Dendritic cell treated with granulocyte-macrophage colony-stimulating factor and Interleukin-4, amounts not matched to agents 40 ng/mL and 50 ng/mL, for 4 days (primary cell): ENCODE measurements at regions not wholly inside any gene's neighbourhood (a gene's known extent, or its start where the extent isn't known, plus 50 kb on each side); places are given as distances from the start of the nearest gene placed in this dataset.

ENCODE experiments used
- H3K27ac Mint-ChIP-seq: one replicate; pipeline ENCODE4 v1.8.0; 2022; ENCODE audit warnings: mild to moderate bottlenecking, mixed read lengths
- H3K27me3 Mint-ChIP-seq: one replicate; pipeline ENCODE4 v1.8.0; 2022; ENCODE audit warnings: mild to moderate bottlenecking, mixed read lengths
- H3K36me3 Mint-ChIP-seq: one replicate; pipeline ENCODE4 v1.8.0; 2022; ENCODE audit warnings: low read depth, mixed read lengths
- H3K4me1 Mint-ChIP-seq: one replicate; pipeline ENCODE4 v1.8.0; 2022; ENCODE audit warnings: low read depth, mixed read lengths
- H3K4me3 Mint-ChIP-seq: one replicate; pipeline ENCODE4 v1.8.0; 2022; ENCODE audit warnings: mild to moderate bottlenecking, moderate library complexity, mixed read lengths
- H3K9me3 Mint-ChIP-seq: one replicate; pipeline ENCODE4 v1.8.0; 2022; ENCODE audit warnings: mixed read lengths
- intact Hi-C: fragments of 100-400 bp; cut with micrococcal nuclease; formaldehyde crosslinking; loops from one replicate; pipeline ENCODE4 v1.15.0; 2022

DNA sequence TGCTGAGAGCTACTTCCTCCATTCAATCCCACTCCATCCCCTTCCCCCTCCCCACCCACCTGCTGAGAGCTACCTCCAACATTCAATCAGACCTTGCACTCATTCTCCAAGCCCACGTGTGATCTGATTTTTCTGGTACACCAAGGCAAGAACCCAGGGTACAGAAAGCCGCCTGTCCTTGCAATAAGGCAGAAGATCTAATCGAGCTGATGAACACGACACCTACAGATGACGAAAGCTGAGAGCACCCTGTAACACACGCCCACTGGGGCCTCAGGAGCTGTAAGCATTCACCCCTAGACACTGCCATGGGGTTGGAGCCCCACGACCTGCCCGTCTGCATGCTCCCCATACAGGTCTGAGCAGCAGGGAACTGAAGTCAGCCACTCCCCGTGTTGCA, 58.3 kb downstream of the TRIML1 start:
- Mint-ChIP-seq H3K27me3 (no peaks in the 10 kb centered on the region), H3K9me3 (peaks cover 19% of the 10 kb centered on the region), H3K27ac (no peak overlapping the region), H3K4me1 (no peaks in the 10 kb centered on the region), H3K36me3 (no peaks in the 10 kb centered on the region), H3K4me3 (no peak overlapping the region)
- intact Hi-C loops, result no loop called here

DNA sequence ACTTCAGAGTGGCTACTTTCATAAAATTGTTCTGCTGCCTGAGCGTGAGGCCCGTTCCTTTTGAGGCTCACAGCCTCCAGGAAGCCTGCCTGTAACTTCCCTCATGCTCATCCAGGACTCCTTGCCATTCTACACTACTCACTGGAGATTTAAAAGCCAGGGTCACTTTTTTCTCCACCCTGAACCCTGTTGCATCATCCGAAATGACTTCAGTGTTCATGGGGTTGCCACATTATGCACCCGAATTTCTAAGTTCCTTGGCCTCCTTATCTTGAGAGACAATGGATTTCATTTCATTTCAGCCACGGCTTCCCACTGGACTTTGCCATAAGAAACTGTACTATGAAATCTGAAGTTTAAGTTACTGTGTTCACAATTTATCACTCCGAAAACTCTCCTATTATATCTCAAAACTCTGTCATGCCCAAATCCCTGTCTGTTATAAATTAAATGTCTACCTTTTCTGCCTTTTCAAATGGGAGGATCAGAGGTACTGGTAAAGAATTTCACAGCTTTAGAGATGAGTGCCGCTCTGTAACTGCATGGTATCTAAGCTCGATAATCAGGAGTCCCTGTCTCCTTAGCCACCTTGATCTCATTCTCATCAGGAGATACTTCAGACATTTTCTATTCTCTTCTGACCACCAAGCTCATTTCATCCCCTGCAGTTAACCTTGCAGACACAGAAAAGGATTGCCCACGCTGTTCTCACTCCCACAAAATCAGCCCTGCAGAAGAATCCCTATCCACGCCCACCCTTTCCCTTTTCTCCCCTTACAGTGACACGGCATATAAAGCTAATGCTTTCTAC, 59.9 kb downstream of the TRIML1 start:
- Mint-ChIP-seq H3K4me1 (no peaks in the 10 kb centered on the region), H3K27me3 (no peaks in the 10 kb centered on the region), H3K27ac (no peak overlapping the region), H3K36me3 (no peaks in the 10 kb centered on the region), H3K4me3 (no peak overlapping the region), H3K9me3 (peaks cover 24% of the 10 kb centered on the region)
- intact Hi-C loops, result no loop called here

DNA sequence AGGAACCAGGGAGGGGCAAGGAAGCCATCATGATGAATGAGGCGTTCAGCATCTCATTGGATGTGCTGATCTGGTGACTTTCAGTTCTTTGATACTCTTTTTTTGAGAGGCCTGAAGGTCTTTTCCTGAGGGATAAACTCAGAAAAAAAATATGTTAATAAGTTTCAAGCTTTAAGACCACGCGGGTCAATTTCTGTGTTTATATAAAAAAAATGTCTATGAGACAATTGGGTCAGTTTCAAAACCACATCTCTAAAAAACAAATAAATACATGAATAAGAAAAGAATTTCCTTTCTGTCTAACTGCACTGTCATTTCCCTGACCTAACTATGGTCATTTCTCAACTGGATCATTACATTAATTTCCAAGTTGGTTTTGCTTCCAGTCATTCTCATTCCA, 62.6 kb downstream of the TRIML1 start:
- Mint-ChIP-seq H3K27ac (no peak overlapping the region), H3K9me3 (peaks cover 31% of the 10 kb centered on the region), H3K4me1 (no peaks in the 10 kb centered on the region), H3K4me3 (no peak overlapping the region), H3K36me3 (no peaks in the 10 kb centered on the region), H3K27me3 (no peaks in the 10 kb centered on the region)
- intact Hi-C loops, result no loop called here

DNA sequence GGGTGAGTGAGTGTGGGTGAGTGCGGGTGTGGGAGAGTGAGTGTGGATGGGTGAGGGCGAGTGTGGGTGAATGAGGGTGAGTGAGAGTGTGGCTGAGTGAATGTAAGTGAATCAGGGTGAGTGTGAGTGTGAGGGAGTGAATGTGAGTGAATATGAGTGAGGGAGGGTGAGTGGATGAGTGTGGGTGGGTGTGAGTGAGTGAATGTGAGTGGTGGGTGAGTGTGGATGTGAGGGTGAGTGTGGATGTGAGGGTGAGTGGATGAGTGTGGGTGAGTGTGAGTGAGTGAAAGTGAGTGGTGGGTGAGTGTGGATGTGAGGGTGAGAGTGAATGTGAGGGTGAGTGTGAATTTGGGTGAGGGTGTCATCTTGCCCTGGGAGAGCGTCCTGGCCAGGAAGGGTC, 67.5 kb downstream of the TRIML1 start:
- H3K27me3 Mint-ChIP-seq, result no peaks in the 10 kb centered on the region

DNA sequence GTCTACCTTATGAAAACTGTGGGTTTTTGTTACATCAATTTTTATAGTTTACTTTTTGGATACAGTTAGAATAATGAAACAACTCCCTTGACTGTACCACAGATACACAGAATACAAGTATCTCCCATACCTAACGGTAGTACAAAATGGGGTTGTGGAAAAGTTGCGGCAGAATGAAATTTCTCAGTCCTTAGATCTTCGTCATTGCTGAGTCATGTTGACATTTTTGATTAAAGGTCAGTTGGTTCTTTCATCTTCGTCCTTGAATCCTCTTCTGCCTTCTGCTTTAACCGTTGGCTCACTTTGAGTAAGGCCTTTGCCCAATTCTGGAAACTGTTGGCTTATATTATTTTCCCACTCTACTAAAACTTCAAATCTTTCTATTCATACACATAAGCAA, 75.6 kb downstream of the TRIML1 start:
- no peak overlapping the region for H3K4me3 Mint-ChIP-seq
- H3K4me1 Mint-ChIP-seq, result no peaks in the 10 kb centered on the region
- H3K36me3 Mint-ChIP-seq, result no peaks in the 10 kb centered on the region
- intact Hi-C loops, result no loop called here
- H3K9me3 Mint-ChIP-seq, result peaks cover 30% of the 10 kb centered on the region
- no peaks in the 10 kb centered on the region for H3K27me3 Mint-ChIP-seq
- no peak overlapping the region for H3K27ac Mint-ChIP-seq

More for the DNA sequence above, 67.5 kb downstream of the TRIML1 start:
- Mint-ChIP-seq H3K36me3 (no peaks in the 10 kb centered on the region), H3K4me3 (no peak overlapping the region), H3K4me1 (no peaks in the 10 kb centered on the region), H3K9me3 (peaks cover 32% of the 10 kb centered on the region), H3K27ac (no peak overlapping the region)
- intact Hi-C loops, result no loop called here

DNA sequence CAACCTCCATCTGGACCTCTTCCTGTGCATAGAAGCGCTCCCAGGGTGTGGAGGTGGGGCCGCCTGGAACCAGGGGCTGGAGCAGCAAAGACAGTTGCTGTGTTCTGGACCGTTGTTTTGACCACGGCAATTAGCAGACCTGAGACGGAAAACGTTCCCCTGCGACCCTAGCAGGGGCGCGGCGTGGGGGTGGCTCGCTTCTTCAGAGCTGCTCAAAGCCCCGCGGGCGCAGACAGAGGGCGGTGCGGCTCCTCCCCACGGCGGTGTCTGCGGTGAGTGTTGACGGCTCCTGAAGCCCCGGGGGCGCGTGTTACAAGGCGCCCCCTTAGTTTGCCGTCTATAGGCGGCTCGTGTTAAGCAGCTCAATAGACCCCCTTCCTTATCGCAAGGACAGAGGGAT, 79.2 kb downstream of the TRIML1 start:
- Mint-ChIP-seq H3K9me3 (peaks cover 36% of the 10 kb centered on the region), H3K36me3 (no peaks in the 10 kb centered on the region), H3K27ac (no peak overlapping the region), H3K4me1 (no peaks in the 10 kb centered on the region), H3K4me3 (no peak overlapping the region), H3K27me3 (no peaks in the 10 kb centered on the region)
- intact Hi-C loops, result no loop called here

DNA sequence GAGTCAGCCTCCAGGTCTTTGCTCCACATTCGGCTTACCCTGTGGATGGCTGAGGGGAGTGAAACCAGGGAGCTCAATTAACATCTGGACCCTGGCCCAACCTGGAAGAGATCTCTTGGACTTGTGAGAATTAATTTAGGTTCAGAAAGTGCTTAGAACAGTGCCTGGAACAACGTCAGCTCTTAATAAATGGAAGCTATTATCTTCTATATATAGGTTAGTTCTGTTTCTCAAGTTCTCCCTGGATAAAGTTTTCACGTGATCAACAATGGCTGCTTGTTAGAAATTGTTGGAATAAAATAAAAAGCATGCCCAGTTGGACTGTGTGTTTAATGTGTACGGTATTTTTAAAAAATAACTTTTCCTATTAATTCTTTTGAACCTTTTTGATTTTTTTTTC, 80.8 kb downstream of the TRIML1 start:
- Mint-ChIP-seq H3K27ac (no peak overlapping the region), H3K9me3 (peaks cover 27% of the 10 kb centered on the region), H3K4me3 (no peak overlapping the region), H3K27me3 (no peaks in the 10 kb centered on the region), H3K4me1 (no peaks in the 10 kb centered on the region), H3K36me3 (no peaks in the 10 kb centered on the region)
- intact Hi-C loops, result no loop called here

DNA sequence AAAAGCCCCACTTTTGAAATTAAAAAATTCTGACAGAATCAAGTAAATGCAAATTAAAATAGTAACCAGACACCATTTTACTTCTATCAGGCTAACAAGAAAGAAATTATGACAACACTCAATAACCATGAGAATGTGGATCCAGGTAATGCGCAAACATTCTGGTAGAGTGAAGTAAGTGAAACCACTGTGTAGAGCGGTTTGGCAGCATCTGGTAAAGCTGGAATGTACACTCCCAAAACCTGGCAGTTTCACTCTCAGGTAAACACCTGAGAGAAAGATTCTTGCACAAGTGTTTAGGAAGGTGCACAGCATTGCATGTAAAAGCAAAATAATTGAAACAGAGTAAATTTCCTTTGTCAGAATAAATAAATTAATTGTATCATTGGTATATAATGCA, 81.8 kb downstream of the TRIML1 start:
- intact Hi-C loops, result no loop called here
- H3K36me3 Mint-ChIP-seq, result no peaks in the 10 kb centered on the region
- no peak overlapping the region for H3K4me3 Mint-ChIP-seq
- H3K27ac Mint-ChIP-seq, result no peak overlapping the region
- H3K4me1 Mint-ChIP-seq, result no peaks in the 10 kb centered on the region
- peaks cover 27% of the 10 kb centered on the region for H3K9me3 Mint-ChIP-seq
- no peaks in the 10 kb centered on the region for H3K27me3 Mint-ChIP-seq

DNA sequence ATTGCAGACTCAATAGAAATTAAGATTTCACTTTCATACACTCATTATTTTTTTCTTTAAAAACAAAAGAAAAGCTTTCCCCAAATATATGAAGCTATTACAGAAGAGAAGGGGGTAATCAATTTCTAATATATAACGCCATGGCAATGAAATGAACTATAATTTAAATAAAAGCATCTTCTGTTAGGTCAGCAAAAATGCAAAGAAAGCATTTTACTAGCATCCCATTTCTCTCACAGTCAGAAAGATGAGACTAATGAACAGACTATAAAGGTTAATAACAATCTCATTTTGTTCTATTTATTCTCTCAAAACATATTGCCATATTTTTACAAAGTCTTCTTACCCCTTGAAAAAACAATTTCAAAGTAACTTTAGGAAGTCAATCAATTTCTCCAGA, 89.0 kb downstream of the TRIML1 start:
- Mint-ChIP-seq H3K36me3 (no peaks in the 10 kb centered on the region), H3K4me3 (no peak overlapping the region), H3K27ac (no peak overlapping the region), H3K4me1 (no peaks in the 10 kb centered on the region), H3K9me3 (peaks cover 3% of the 10 kb centered on the region), H3K27me3 (no peaks in the 10 kb centered on the region)
- intact Hi-C loops, result no loop called here

DNA sequence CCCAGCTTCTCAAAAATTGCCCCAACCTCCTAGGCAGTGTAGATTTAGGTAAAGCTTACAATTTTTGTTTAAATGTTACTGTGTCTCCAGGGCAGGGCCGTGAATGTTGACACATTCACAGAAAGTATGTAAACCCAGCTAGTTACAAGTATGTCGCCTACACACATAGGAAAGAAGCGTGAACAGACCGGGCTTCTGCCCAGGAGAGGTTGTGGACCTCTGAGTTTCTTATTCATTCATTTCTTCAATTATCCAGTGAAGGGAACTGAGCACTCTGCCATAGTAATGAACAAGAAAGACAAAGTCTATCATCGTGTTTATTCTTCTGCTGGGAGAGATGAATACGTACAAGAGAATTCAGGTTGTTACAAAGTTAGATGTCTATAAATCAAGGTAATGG, 93.2 kb downstream of the TRIML1 start:
- intact Hi-C loops, result no loop called here
- H3K27me3 Mint-ChIP-seq, result no peaks in the 10 kb centered on the region
- no peaks in the 10 kb centered on the region for H3K9me3 Mint-ChIP-seq
- H3K36me3 Mint-ChIP-seq, result no peaks in the 10 kb centered on the region
- no peak overlapping the region for H3K27ac Mint-ChIP-seq
- H3K4me1 Mint-ChIP-seq, result no peaks in the 10 kb centered on the region
- no peak overlapping the region for H3K4me3 Mint-ChIP-seq

DNA sequence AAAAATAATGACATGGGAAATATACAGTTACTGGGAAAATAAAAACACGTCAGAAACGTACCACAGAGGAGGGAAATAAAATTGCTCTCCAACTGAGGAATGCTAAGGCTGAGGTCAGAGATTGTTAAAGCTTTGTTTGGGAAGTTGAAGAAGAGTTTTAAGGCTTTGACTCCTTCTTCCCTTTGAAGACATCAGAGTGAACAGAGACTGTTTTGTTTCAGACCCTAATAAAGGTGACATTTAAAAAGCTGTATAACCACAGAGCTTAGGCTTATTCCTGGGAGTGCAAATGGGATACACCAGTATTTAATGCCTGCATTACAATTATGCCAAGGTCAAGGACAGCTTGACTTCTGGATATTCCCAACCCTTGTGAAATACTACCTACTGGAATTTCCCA, 102.8 kb downstream of the TRIML1 start:
- Mint-ChIP-seq H3K36me3 (no peaks in the 10 kb centered on the region), H3K4me1 (no peaks in the 10 kb centered on the region), H3K4me3 (no peak overlapping the region), H3K9me3 (no peaks in the 10 kb centered on the region), H3K27me3 (no peaks in the 10 kb centered on the region), H3K27ac (no peak overlapping the region)
- intact Hi-C loops, result no loop called here

DNA sequence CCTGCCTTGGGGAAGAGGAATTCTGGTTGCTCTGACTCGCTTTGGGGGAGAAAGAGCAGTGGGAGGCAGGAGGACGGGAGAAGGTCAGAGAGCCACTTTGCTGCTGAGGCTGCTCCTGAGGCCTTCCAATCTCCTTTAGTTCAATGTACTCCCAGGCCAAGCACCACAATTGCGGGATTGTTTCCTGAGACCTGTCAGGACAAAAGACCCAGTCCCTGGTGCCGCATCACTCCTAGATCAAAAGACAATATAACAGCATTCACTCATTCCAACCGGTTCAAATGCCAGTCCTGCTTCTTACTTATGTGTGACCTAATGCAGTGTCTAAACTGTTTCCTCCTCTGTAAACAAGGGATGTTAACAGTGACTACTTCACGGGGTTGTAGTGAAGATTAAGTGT, 106.4 kb downstream of the TRIML1 start:
- intact Hi-C loops, result no loop called here
- Mint-ChIP-seq H3K4me3 (no peak overlapping the region), H3K4me1 (no peaks in the 10 kb centered on the region), H3K27ac (no peak overlapping the region), H3K27me3 (no peaks in the 10 kb centered on the region), H3K9me3 (peaks cover 7% of the 10 kb centered on the region), H3K36me3 (no peaks in the 10 kb centered on the region)

DNA sequence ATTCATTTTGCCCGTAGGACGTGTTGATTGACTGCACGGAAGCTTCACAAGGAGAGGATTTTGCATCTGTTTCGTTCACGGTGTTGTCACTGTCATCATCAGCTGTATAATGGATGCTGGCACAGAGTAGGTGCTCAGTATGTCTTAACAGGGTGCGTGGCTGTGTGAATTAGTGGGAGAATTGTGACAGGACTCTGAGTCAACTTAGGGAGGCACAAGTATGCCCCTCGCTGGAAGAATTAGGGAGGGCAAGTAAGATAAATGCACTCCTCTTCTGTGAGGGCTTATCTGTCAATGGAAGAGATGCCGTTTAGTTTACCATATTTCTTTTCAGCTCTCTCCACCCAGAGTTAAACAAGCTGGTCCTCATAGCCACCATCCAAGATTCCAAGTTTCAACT, 107.2 kb downstream of the TRIML1 start:
- intact Hi-C loops, result no loop called here
- H3K9me3 Mint-ChIP-seq, result peaks cover 7% of the 10 kb centered on the region

DNA sequence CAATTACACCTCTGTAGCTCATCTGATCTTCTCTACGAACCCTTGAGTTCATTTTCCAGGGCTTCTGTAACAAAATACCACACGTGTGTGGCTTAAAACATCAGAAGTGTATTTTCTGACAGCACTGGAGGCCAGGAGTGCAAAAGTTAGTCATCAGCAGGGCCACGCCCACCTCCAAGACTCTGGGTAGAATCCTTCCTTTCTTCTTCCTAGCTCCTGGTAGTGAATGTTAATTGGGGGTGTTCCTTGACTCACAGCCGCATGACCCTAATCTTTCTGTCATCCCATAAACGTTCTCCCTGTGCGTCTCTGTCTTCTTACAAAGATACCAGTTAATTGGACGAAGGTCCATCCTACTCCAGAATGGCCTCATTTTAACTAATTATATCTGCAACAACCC, 115.0 kb downstream of the TRIML1 start:
- Mint-ChIP-seq H3K27me3 (no peaks in the 10 kb centered on the region), H3K4me3 (no peak overlapping the region), H3K4me1 (no peaks in the 10 kb centered on the region), H3K9me3 (peaks cover 13% of the 10 kb centered on the region), H3K27ac (no peak overlapping the region), H3K36me3 (no peaks in the 10 kb centered on the region)
- intact Hi-C loops, result no loop called here

More for the DNA sequence above, 107.2 kb downstream of the TRIML1 start:
- Mint-ChIP-seq H3K4me3 (no peak overlapping the region), H3K4me1 (no peaks in the 10 kb centered on the region), H3K27ac (no peak overlapping the region), H3K36me3 (no peaks in the 10 kb centered on the region), H3K27me3 (no peaks in the 10 kb centered on the region)

DNA sequence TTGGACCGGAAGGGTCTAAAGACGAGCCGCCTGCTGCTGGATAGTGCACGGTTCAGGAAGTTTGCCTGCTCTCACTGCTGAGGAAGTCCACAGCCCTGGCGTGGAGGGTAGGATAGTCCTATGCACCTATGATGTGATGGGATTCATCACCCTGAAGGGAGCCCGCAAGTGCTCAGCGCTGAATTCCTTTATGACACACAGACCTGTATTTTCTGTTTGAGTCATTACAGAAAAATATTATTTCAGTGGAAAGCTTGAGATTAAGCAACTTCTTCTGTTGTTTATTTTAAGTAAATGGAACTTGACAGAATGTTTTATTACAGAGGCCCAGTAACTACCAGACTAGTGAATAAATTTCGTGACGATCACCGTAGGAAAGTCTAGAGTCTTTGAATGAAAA, 123.2 kb downstream of the TRIML1 start:
- H3K27ac Mint-ChIP-seq, result no peak overlapping the region
- intact Hi-C loops, result no loop called here
- no peak overlapping the region for H3K4me3 Mint-ChIP-seq
- no peaks in the 10 kb centered on the region for H3K36me3 Mint-ChIP-seq
- H3K9me3 Mint-ChIP-seq, result peaks cover 12% of the 10 kb centered on the region
- no peaks in the 10 kb centered on the region for H3K27me3 Mint-ChIP-seq
- no peaks in the 10 kb centered on the region for H3K4me1 Mint-ChIP-seq
